ENCODE measurements at regions not wholly inside any gene's neighbourhood (a gene's known extent, or its start where the extent isn't known, plus 50 kb on each side); places are given as distances from the start of the nearest gene placed in this dataset.

DNA sequence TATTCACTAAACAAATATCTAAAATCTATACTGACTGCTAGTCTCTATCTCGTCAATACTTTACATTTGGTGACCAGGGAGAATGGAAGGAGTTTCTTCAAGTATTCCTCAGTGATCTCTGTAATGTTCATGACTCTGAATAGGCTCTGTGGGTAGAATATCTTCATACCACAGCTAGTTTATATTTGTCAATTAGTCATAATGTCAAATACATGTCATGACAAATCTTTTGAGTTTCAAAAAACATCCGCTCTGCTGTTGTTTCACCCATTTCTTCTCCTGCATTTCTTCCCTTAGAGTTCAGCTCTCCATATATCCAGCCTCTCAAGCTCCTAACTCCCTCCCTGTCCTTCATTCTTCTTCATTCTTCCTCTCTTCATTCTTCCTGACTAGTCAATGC lies 206.5 kb upstream of the FANCL start (continued):
- TF ChIP-seq CEBPB (IDR thresholded peaks at IDR 0.05; ENCODE audit: borderline replicate concordance in 1 of 2, low read depth in 2 of 2, low read length in 2 of 2) (no peak), TCF7 (IDR thresholded peaks at IDR 0.05; ENCODE audit: borderline replicate concordance) (no peak)
- TF ChIP-seq, protein P1, sequence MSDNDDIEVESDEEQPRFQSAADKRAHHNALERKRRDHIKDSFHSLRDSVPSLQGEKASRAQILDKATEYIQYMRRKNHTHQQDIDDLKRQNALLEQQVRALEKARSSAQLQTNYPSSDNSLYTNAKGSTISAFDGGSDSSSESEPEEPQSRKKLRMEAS (IDR thresholded peaks at IDR 0.05; ENCODE audit: low read depth, low read length): no peak

DNA sequence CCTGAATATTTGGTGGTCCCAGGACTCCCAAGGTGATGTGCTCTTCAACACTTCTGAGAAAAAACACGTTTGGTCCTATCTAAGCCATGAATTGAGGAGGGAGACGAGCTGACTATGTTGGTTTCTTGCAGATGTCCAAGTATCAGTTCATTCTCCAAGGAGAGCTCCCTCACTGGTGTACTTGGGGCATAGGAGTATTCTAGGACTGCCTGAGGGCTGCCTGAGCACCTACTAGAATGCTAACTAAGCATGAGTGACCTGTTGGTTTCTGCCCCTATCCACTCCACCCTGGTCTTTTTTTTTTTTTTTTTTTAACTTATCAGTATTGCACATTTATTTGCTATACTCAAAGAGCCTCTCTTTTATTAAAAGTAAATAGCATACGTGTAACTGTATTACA lies 200.5 kb upstream of the FANCL start:
- ChIA-PET CTCF (interaction anchor here (0.6 kb wide), 1 partner anchor 133 kb away, joined by 3 read pairs; no protein-coding TSS in a partner anchor), POLR2A (no interaction called here), SMC1A (ENCODE audit: uncharacterized antibody, unreplicated experiment) (no interaction called here), RAD21 (ENCODE audit: unreplicated experiment) (no interaction called here)
- Histone ChIP-seq H3K79me2 (ENCODE audit: control insufficient read depth, insufficient read depth, low read length) (no peaks in the 10 kb centered on the region), H3K36me3 (ENCODE audit: control insufficient read depth in 2 of 2, insufficient read depth in 2 of 2, low read length in 1 of 2) (no peaks in the 10 kb centered on the region), H3K9me3 (replicated peaks; ENCODE audit: control insufficient read depth, insufficient read depth, low read length) (no peaks in the 10 kb centered on the region), H3K4me1 (ENCODE audit: control insufficient read depth, insufficient read depth, low read length) (no peaks in the 10 kb centered on the region), H3K27ac (ENCODE audit: control insufficient read depth, insufficient read depth) (no peak overlapping the region), H2AFZ (ENCODE audit: control insufficient read depth, low read depth, low read length) (no peak overlapping the region), H3K4me2 (ENCODE audit: control insufficient read depth, insufficient read depth) (no peak overlapping the region), H4K20me1 (ENCODE audit: control insufficient read depth, insufficient read depth) (no peaks in the 10 kb centered on the region), H3K9ac (ENCODE audit: control insufficient read depth, insufficient read depth, low read length) (no peak overlapping the region), H3K4me3 (no peak overlapping the region), H3K27me3 (replicated peaks in 1 of 2; ENCODE audit: control insufficient read depth in 2 of 2, insufficient read depth in 2 of 2, low read length in 1 of 2) (no peaks in the 10 kb centered on the region; a peak in 1 of 4 replicates)
- in situ Hi-C loops (cut with MboI) (no loop called here), intact Hi-C loops (cut with micrococcal nuclease; ENCODE audit: unreplicated experiment) (no loop called here)
- no peak for FAIRE-seq
- no TSS peak for BruUV-seq (replicated peaks)
- WGBS (ENCODE audit: insufficient coverage, insufficient replicate concordance, low lambda C conversion rate, missing lambda C conversion rate): 25% methylated on average over 3 of the region's 3 CpGs
- no peak for ATAC-seq
- no peak for DNase-seq (ENCODE audit: low read depth, low spot score)
- TF ChIP-seq RAD21 (IDR thresholded peaks at IDR 0.05; ENCODE audit: insufficient read depth, low read depth, low read length) (no peak), PML (IDR thresholded peaks at IDR 0.05; ENCODE audit: low read length) (no peak), HCFC1 (IDR thresholded peaks at IDR 0.05; ENCODE audit: low read length) (no peak), SIX5 (IDR thresholded peaks at IDR 0.05; ENCODE audit: low read depth, low read length, severe bottlenecking) (no peak), FOXM1 (IDR thresholded peaks at IDR 0.05; ENCODE audit: low read depth, low read length) (no peak)
- TF ChIP-seq, protein P2, sequence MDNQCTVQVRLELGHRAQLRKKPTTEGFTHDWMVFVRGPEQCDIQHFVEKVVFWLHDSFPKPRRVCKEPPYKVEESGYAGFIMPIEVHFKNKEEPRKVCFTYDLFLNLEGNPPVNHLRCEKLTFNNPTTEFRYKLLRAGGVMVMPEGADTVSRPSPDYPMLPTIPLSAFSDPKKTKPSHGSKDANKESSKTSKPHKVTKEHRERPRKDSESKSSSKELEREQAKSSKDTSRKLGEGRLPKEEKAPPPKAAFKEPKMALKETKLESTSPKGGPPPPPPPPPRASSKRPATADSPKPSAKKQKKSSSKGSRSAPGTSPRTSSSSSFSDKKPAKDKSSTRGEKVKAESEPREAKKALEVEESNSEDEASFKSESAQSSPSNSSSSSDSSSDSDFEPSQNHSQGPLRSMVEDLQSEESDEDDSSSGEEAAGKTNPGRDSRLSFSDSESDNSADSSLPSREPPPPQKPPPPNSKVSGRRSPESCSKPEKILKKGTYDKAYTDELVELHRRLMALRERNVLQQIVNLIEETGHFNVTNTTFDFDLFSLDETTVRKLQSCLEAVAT (IDR thresholded peaks at IDR 0.05): no peak
- TF ChIP-seq, protein P3, sequence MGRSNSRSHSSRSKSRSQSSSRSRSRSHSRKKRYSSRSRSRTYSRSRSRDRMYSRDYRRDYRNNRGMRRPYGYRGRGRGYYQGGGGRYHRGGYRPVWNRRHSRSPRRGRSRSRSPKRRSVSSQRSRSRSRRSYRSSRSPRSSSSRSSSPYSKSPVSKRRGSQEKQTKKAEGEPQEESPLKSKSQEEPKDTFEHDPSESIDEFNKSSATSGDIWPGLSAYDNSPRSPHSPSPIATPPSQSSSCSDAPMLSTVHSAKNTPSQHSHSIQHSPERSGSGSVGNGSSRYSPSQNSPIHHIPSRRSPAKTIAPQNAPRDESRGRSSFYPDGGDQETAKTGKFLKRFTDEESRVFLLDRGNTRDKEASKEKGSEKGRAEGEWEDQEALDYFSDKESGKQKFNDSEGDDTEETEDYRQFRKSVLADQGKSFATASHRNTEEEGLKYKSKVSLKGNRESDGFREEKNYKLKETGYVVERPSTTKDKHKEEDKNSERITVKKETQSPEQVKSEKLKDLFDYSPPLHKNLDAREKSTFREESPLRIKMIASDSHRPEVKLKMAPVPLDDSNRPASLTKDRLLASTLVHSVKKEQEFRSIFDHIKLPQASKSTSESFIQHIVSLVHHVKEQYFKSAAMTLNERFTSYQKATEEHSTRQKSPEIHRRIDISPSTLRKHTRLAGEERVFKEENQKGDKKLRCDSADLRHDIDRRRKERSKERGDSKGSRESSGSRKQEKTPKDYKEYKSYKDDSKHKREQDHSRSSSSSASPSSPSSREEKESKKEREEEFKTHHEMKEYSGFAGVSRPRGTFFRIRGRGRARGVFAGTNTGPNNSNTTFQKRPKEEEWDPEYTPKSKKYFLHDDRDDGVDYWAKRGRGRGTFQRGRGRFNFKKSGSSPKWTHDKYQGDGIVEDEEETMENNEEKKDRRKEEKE (IDR thresholded peaks at IDR 0.05): no peak
- TF ChIP-seq, protein P4, sequence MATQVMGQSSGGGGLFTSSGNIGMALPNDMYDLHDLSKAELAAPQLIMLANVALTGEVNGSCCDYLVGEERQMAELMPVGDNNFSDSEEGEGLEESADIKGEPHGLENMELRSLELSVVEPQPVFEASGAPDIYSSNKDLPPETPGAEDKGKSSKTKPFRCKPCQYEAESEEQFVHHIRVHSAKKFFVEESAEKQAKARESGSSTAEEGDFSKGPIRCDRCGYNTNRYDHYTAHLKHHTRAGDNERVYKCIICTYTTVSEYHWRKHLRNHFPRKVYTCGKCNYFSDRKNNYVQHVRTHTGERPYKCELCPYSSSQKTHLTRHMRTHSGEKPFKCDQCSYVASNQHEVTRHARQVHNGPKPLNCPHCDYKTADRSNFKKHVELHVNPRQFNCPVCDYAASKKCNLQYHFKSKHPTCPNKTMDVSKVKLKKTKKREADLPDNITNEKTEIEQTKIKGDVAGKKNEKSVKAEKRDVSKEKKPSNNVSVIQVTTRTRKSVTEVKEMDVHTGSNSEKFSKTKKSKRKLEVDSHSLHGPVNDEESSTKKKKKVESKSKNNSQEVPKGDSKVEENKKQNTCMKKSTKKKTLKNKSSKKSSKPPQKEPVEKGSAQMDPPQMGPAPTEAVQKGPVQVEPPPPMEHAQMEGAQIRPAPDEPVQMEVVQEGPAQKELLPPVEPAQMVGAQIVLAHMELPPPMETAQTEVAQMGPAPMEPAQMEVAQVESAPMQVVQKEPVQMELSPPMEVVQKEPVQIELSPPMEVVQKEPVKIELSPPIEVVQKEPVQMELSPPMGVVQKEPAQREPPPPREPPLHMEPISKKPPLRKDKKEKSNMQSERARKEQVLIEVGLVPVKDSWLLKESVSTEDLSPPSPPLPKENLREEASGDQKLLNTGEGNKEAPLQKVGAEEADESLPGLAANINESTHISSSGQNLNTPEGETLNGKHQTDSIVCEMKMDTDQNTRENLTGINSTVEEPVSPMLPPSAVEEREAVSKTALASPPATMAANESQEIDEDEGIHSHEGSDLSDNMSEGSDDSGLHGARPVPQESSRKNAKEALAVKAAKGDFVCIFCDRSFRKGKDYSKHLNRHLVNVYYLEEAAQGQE (IDR thresholded peaks at IDR 0.05; ENCODE audit: low read depth, low read length): no peak

Data from GM12878 (cell line).